Left ventricle myocardium superior (tissue), 1 donor: ENCODE measurements at regions not wholly inside any gene's neighbourhood (a gene's known extent, or its start where the extent isn't known, plus 50 kb on each side); places are given as distances from the start of the nearest gene placed in this dataset.
A peak's percentile ranks its signal among the peaks of the same experiment; 100 is the strongest.

Experiments
- ATAC-seq: fragments of 200-7000 bp; cut with Tn5 transposase; one replicate; pipeline ENCODE4 v1.9.1; 2020; ENCODE audit warnings: mild to moderate bottlenecking, moderate library complexity
- DNase-seq: peaks from one replicate; pipeline ENCODE4 v3.0.0-alpha.2; 2020
- intact Hi-C: fragments of 100-400 bp; cut with micrococcal nuclease; formaldehyde crosslinking; loops from one replicate; pipeline ENCODE4 v1.11.0; 2022
- donor health status: DM: no; HTN: yes; CAD: no; lungs with severe emphysema.

DNA sequence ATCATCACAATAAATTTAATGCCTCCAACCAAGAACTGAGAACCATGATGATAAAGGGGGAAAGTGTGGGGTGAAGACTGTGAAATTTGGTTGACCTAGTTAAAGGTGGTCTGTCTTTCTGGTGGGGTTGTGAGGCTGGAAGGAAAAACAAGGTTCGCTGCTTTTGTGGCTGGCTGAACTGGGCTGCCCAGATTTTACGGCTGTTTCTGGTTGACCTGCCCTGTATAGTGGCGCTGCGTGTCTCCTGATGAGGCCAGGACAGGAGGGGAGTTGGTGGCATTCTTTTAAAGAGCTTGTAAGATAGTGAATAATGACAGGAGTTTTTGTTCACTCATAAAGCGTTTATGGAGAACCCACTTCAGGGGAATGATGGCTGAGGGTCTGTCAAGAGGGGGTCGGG is 101.8 kb downstream of the CYP26A1 start:
- ATAC-seq (no peak), DNase-seq (no peak)
- intact Hi-C loops = no loop called here

DNA sequence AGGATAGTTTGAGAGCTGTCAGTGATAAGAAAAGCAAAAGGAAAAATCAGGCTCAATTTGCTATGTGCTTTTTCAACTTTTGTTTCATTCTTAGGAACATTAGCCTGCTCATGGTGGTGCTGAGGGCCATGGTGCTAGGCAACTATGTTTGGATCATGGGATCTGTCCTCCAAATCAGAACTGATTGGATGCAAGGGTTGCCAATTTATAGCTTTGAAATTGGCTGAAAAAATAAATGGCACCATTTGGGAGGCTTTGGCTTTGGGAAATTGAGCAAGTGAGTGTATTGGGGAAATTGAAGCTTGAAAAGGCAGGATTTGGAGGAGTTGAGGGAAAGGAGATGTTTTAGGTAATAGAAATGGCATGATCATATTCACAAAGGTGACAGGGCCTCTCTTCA is 103.8 kb downstream of the CYP26A1 start:
- no peak for ATAC-seq
- no peak for DNase-seq
- intact Hi-C loops = no loop called here

DNA sequence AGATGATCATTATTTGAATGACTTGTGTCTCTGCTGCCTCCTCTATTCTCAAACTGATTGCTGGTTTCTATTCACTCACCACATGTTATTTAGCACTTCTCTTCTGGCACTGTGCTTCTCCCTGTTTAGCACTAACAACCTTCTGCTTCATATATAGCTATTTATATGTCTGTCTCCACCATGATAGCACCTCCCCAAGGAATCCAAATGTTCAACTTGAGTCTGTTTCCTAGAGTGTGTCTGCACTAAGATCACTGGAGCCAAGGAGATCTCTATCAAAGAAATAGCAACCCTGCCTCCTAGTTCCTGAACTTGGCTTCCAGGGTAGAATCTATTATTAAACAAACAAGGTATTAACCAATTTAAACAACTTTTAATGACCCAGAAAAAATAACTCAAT is 104.5 kb downstream of the CYP26A1 start:
- ATAC-seq (no peak), DNase-seq (no peak)
- intact Hi-C loops = no loop called here

DNA sequence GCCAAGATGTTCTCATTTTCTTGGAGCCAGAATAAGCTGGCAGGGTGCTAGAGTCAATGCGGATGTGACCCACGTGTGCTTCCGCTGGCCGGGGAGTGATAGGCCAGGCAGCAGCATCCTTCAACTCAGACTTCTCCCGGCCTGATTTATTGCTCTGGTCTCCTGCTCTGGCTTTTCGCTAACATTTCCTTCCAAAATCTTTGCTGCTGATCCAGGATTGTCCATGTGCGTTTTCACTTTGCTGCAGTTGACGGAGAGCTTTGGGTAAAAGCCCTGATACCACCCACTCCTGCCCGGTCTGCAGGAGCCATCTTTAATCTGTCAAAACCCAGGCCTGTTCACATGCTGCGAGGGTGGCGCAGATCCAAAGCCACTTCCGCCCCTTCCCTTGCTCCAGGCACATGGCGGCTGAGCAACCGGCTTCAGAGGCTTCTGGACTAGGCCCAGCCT is 106.8 kb downstream of the CYP26A1 start:
- ATAC-seq (peak; percentile 68), DNase-seq (peak; percentile 58)
- intact Hi-C loops = no loop called here

DNA sequence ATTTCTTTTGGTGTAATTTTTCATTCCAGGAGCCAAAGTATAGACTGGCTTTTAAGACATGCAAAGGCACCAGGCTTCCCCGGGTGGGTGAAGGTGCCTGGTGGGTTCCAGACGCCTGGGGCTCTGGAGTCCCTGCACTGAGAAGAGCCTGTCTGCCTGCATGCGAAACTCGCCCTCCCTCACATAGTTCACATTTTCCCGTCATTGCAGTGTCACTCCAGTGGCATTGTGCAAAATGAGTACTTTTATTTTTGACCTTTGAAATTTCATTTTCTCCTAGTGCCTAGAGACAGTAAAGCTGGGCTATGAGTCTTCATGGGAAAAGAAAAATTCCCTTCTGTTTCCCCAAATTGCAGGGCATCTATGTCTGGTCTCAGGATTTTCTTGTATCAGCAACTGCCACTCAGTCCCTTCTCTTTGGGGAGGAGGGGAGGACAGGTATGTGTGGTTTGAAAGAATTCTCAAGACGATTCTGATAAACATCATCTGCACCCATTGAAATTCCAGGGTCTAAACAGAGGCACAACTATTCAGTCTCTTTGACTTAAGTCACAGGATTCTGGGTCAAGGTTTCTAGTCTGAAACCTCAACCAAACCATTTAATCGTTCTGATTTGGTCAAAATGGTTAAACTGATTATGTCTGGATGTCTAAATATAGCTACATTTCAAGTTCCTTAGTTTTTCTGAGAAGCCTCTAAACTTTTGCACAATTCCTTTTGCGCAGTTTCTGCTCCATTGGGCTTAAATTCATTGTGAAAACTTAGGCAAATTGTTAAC is 107.8 kb downstream of the CYP26A1 start:
- no peak for ATAC-seq
- intact Hi-C loops = no loop called here

DNA sequence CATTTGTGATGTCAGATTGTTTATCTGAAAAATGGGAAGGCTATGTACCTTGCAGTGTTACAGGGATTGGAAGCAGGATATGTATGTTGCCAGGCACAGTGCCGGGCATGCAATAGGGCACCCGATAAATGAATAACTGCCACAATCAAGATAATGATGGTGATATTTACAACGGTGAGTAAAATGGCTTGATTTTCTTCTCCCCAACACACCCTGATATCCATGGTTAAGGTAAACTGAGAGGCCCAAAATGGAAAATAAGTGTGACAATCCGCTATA is 108.3 kb downstream of the CYP26A1 start:
- ATAC-seq (no peak), DNase-seq (no peak)
- intact Hi-C loops = no loop called here

More for the DNA sequence above, 107.8 kb downstream of the CYP26A1 start:
- DNase-seq = no peak

DNA sequence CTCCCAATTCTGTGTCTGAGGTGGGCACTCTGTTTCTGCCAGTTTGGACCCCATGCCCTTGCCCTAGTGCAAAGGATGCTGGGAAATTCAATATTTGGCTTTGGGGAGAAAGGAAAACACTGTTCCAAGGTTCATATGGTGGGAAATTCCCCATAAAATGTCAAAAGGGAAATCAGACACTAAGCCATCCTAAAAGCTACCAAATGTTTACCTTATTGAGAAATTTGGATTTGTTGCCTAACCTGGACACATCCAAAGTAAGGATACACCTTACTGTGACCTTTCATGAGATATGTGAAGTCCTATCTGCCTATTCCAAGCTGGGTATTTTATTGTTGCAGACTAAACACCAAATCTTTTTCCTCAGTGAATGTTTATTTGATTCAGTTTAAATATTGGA is 109.1 kb downstream of the CYP26A1 start:
- DNase-seq = no peak
- no peak for ATAC-seq
- intact Hi-C loops = no loop called here

DNA sequence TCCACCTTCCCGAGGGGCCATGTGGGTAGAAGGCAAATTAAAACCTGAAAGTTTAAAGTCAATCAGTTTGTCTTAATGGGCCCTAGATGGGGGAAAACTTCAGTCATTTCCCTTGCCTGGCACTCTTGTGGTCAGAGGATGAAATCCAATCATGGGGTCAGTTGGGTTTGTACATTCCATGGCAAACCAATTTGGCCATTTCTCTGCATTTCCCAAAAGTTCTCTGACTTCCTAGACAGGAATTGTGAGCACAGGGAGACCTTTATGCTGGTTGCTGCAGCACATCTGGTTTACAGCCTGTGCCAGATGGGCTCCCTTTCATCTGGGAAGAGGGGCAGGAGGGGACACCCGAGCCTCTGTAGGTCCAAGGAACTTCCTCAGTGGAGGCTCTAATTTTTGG is 113.0 kb downstream of the CYP26A1 start:
- intact Hi-C loops = no loop called here
- DNase-seq (no peak), ATAC-seq (no peak)

DNA sequence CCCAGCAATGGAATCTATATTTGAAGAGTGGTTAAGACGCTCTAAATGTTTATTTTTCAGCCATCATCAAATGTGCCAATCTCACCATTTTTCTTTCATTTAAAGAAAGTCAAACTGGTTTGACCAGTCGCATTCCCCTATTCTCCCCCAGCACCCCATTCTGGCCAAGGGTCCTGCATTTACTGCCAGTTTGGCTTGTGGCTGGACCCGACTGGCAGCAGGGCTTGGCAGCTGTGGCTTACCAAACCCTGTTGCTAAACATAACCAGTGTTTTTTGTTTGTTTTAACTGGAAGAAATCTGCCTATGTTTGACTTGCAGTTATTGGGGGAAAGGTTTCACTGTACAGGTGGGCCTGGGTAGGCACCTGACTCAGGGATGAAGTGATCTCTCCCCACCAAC is 116.3 kb downstream of the CYP26A1 start:
- intact Hi-C loops = no loop called here

DNA sequence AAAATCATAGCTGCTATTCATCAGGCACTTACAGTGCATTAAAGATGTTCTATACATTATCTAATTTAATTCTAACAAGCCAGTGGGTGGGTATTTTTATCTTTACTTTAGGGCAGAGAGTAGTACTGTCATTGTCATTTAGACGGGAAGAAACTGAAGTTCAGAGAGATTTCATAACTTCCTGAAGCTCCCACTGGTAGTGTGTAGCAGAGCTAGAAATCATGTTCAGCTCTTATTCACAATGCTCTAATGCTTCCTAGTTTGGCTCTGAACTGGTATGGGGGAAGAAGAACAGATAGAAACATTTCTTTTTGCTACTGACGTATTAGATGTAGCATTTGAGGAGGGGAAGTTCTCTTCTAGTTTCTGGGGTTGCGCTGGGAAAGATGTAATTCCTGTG is 116.7 kb downstream of the CYP26A1 start:
- no peak for DNase-seq
- intact Hi-C loops = no loop called here
- no peak for ATAC-seq

More for the DNA sequence above, 116.3 kb downstream of the CYP26A1 start:
- no peak for ATAC-seq
- no peak for DNase-seq

DNA sequence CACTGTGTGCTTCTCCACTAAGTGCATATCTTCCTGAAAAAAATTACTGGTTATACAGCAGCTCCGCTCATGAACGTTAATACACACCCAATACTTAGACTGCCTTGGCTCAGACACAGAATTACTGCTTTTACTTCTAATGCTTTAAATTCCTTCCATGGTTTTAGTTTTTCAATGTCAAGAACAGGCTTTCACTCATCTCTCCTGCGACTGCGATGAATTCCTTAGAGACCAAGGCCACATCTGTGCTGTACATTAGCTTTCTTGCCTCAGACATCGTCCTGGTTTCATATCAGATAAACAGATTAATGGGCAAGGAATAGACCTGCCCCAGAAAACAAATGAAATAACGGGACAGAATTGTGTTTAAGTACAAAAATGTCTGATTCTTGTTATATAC is 120.2 kb downstream of the CYP26A1 start:
- ATAC-seq = no peak

DNA sequence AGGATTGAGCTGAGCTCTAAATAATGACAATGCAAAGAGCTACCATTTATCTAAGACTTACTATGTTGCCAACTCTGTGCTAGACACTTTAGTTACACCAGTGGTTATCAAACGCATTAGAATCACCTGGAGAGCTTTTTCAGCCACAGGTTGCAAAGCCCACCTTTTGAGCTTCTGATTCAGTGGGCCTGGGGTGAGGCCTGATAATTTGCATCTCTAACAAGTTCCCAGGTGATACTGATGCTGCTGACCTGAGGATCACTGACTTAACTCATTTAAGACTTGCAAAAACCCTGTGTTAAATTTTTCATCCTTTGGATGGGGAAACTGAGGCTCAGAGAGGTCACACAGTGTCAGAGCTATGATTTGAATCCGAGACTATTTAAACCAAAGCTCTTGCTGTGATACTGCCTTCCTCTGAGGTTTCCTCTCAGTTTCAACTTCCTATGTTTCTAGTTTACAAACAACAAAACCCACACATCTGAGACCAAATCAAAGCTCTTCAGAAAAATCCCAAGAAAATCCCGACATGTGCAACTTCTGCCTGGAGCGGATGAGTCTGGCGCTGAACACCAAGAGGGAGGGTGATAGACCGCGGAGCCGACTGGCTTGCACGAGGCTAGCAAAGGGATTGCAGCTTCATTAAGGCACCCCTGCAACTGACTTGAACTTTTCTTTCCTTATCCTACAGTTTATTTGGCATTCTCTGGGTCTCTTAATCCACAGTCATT is 124.9 kb downstream of the CYP26A1 start:
- peak; percentile 46 for DNase-seq
- ATAC-seq = peak; percentile 72
- intact Hi-C loops = no loop called here

More for the DNA sequence above, 120.2 kb downstream of the CYP26A1 start:
- no peak for DNase-seq
- intact Hi-C loops = no loop called here

DNA sequence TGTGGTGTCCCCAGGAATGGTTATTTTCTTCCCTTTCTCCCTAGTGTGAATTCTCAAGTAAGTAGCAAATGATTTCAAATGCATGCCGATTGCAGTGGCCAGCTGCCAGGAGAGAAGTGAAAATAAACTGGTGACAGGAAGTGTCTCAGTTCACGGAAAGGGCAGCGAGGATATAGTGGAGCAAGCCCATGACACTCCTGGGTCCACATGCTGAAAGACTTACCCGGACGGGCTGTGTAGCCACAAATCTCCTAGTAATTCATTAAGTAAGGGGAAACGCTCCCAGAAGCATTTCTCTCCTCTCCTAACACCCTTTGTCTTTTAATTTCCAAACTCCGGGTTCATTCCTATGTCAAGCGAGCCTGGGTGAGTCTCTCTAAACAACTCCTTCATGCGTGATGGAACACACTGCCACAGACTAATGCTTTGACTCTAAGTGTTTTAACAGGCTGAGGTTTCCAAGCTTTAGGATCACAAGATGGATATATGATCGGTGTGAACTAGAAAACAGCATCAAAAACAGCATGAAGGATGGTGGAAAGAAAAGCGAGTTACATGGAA is 125.6 kb downstream of the CYP26A1 start:
- peak; percentile 76 for DNase-seq
- intact Hi-C loops = no loop called here
- ATAC-seq = peak; percentile 93

DNA sequence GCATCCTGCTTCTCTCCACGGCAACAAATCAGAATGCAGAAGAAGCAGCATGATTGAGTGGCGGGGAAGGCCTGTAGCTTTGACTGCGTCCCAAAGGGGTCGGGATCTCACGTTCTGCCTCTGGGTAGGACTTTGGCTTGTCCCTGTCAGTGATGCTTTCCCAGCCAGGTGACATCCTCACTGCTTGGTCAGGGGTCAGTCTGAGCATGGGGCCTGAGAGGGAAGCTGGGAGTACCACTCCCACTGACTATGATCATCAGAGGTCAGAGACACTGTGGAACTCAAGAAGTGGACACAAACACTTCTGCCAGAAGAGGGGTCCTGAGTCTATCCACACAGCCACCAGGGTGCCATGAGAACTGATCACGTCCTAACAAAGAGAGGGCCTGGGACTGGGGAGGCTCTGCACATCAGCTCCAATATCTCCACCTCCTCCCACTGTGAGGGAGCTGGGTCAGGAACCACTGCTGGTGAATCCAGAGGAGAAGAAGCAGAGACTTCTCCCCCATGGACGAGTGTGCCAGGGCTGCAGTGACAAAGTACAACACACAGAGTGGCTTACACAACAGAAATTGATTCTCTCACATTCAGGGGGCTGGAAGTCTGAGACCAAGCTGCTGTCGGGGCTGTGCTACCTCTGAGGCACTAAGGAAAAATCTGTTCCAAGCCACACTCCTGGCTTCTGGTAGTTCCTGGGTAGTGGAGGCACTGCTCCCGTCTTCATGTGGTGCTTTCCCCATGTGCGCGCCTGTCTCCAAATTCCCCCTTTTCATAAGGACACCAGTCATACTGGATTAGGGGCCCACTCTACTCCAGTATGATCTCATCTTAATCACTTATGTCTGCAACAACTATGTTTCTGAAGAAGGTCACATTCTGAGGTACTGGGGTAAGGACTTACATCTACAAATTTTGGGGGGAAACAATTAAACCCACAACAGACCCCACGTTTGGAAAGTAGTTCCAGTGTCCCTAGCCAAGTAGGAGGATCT is 131.1 kb downstream of the CYP26A1 start:
- DNase-seq (no peak), ATAC-seq (no peak)
- intact Hi-C loops = no loop called here

DNA sequence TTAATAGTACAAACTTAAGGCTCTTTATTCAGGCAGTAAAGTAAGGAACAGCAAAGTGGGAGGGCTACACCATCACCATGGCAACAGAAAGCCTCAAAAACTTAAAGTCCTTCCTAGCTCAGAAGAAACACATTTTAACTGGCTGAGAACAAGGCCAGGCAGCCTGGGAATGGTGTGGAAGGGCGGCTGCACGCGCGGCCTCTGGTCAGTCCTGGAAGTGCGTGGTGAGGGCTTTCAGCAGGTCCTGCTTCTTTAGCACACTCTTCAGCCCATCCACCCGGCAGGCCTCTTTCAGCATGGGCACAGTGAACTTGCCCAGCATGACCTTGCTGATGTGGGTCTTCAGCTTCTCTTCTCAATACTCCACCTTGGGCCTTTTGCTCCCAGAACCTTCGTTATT is 133.0 kb downstream of the CYP26A1 start:
- intact Hi-C loops = no loop called here
- ATAC-seq (no peak), DNase-seq (no peak)

DNA sequence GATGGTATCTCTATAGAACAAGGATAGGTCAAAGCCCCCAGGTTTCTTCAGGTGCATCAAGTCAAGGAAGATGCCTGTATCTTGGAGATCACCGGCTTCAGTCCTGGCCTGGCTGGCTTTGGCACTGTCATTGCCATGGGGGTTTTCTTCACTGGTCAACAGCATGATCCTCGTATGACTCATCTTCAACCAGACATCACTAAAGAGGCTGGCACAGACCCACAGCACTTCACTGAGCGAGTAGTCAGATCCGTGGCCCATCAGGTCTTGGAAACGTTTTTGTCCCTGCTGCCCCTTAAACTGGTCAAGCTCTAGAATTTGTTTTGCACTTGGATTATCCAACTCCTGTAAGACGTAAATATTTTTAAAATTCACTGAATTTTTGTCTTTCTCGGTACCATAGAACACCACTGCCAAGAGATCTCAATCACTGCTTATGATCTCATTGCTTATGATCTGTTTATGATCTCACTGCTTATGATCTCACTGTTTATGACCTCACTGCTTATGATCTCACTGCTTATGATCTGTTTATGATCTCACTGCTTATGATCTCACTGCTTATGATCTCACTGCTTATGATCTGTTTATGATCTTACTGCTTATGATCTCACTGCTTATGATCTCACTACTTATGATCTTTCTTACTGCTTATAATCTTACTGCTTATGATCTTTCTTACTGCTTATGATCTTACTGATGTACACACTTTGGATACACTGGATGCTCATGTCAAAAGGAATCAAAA is 135.2 kb downstream of the CYP26A1 start:
- no peak for DNase-seq
- ATAC-seq = no peak
- intact Hi-C loops = no loop called here

DNA sequence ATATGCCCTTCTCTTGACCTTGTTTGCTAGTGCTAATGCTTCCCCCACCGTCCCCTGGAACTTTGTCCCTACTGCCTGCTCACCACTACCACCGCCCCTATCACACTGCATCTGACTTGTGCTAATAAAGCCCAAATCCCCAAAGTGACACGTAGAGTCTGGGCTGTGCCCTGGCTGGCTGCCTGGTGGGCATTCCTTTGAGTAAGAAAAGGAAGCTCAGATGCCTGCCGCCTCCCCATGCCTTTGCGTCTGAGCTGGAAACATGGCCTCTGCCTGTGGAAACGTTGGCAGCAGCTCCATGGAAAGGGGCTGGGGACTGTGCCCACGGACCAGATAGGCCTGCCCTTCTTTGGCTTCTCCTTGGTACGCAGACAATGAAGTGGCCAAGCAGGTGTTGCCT is 138.3 kb downstream of the CYP26A1 start:
- ATAC-seq (no peak), DNase-seq (no peak)
- intact Hi-C loops = no loop called here

DNA sequence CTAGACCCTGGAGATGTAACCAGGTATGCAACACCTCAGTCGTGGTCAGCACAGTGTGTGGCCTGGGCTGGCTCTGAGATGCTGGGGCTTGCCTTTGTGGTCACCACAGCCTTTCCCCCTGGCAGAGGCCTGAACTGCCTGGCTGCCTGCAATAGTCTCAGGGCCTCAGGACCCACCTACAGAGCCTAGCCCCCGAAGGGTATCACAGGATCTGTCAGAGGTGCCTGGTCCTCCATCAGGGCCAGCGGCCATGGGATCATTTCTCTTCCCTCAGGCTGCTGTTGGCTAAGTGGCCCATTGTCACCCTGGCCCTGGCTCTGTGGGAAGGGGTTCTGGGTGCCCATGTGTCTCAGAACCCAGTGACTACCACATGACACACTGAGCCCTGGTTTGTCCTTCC is 141.6 kb downstream of the CYP26A1 start:
- ATAC-seq (no peak), DNase-seq (no peak)
- intact Hi-C loops = no loop called here
